GM12891 (cell line): ENCODE measurements at regions not wholly inside any gene's neighbourhood (a gene's known extent, or its start where the extent isn't known, plus 50 kb on each side); places are given as distances from the start of the nearest gene placed in this dataset.

Experiments
- DNase-seq: peaks from one replicate; pipeline ENCODE4 v3.0.0; 2011; ENCODE audit warnings: low spot score; ENCODE audit not compliant: insufficient read length
- FAIRE-seq: peaks from 2 replicates; lab custom pipeline; 2011; peaks lifted over from hg19 to GRCh38; lab: Jason Lieb, UNC
- PAX5 ChIP-seq: IDR thresholded peaks from 2 replicates; pipeline ENCODE4 v1.6.1; 2011; ENCODE audit warnings: low read length, moderate library complexity, mild to moderate bottlenecking; ENCODE audit not compliant: insufficient read depth, severe bottlenecking
- POLR2A ChIP-seq: IDR thresholded peaks from 2 replicates; pipeline ENCODE4 v1.6.1; 2011; ENCODE audit warnings: low read depth, low read length, control low read depth
- POLR2AphosphoS5 ChIP-seq: IDR thresholded peaks from 2 replicates; pipeline ENCODE4 v1.6.1; 2011; ENCODE audit warnings: low read depth, low read length, control low read depth
- POU2F2 ChIP-seq: IDR thresholded peaks from 2 replicates; pipeline ENCODE4 v1.6.1; 2011; ENCODE audit warnings: low read depth, mild to moderate bottlenecking, control low read depth, low read length, moderate library complexity
- SPI1 ChIP-seq: IDR thresholded peaks from 2 replicates; pipeline ENCODE4 v1.6.1; 2011; ENCODE audit warnings: low read depth, low read length, control low read depth
- TAF1 ChIP-seq: IDR thresholded peaks from 2 replicates; pipeline ENCODE4 v1.6.1; 2011; ENCODE audit warnings: low read depth, low read length, control low read depth

- TF ChIP-seq POLR2AphosphoS5 (no peak), SPI1 (no peak), POU2F2 (no peak), POLR2A (no peak), PAX5 (no peak), TAF1 (no peak)
Observed at GRCh38 chr13:39202746-39203145, 164.5 kb downstream of the NHLRC3 start.

DNA sequence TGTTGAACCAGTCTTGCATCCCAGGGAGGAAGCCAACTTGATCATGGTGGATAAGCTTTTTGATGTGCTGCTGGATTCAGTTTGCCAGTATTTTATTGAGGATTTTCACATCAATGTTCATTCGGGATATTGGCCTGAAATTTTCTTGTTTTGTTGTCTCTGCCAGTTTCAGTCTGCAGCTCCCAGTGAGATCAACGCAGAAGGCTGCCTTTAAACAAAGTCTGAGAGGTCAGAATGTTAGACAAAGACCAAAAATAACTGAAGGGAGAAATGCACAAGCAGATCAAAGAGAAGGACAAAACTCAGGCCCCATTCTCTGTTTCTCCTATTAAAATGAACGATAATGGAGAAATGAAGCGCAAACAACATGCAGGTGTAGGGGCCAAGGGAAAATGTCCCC lies 170.4 kb downstream of the NHLRC3 start:
- DNase-seq (no peak), FAIRE-seq (no peak)
- no peak for TF ChIP-seq POLR2AphosphoS5
- no peak for TF ChIP-seq TAF1
- no peak for TF ChIP-seq SPI1
- no peak for TF ChIP-seq POLR2A
- TF ChIP-seq PAX5 = no peak
- TF ChIP-seq POU2F2 = no peak

More at GRCh38 chr13:39202746-39203145, 164.5 kb downstream of the NHLRC3 start:
- DNase-seq (no peak), FAIRE-seq (no peak)

DNA sequence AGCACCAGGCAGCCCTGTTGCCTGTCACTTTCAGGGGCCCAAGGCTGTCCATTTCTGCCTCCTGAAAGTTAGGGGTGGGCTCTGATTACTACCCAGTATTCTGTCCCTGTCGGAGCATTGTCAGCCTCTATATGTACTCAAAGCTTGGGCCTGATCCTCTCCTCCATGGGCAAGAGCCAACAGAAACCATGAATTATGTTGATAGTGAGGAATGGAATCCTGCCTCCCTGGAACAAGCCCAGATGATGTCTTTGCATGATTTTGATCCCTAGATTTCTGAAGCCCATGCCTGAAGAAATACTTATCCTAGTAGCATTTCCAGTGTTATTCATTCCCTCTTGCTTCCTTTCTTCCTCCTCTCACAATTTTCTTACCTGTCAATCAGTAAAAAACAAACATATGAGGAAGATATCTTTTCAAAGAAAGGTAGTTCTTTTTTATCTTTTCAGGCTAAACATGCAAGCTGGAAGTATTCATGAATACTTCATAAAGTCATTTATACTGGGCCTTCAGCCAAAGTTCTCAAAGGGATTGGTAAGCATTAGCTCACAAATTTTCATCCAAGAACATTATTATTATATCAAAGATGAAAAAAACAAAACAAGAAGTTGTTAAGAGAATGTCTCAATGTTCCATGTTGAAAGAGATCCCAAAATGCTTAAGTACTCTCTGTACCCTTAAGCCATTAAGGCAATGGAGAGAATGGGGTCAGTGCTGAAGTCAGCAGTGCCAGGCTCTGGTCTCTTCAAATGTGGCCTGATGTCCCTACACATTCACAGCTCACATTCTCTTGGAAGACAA lies 171.7 kb downstream of the NHLRC3 start:
- FAIRE-seq (no peak), DNase-seq (no peak)
- TF ChIP-seq POU2F2 (no peak), PAX5 (no peak), POLR2A (no peak), SPI1 (no peak), POLR2AphosphoS5 (no peak), TAF1 (no peak)

DNA sequence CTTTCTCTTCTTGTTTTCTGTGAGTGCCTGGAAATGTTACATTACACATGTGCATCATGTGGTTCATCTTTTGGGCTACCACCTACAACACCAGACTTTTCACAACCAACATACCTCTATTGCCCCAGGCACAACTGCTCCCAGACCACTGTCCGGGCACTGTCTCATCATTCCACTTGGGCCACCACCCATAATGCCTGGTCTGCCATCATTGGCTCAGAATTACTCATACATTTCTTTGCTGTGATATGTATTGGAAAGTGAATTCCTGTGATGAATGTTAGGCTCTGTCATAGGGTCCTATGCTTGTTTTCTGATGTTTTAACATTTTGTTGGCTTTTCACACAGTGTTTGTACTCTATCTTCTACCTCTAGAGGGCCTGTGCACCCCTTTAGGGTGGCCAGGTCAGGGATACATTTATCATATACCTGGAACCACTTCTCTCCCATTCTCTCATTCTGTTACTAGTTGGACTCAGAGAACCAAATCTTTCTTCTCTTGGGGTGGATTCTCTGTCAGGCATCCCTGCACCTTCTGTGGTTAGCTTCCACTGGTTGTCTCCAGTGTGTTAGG lies 172.8 kb downstream of the NHLRC3 start:
- TF ChIP-seq TAF1 = no peak
- DNase-seq (no peak), FAIRE-seq (no peak)

DNA sequence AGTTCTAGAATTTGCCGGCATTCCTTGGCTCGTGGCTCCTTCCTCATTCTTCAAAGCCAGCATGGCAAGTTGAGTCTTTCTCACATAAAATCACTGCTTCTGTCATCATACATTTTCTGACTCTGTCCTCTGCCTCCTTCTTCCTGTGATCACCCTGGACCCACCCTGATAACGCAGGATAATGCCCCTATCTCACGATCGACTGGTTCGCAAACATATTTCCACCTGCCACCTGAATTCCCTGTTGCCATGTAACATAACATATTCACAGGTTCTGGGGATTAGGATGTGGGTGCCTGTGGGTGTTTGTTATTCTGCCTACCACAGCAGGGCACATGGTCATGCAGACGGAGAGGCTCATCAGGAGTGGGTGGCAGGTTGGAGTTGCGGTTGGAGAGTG lies 177.7 kb downstream of the NHLRC3 start:
- FAIRE-seq = no peak
- TF ChIP-seq POLR2A (no peak), SPI1 (no peak), PAX5 (no peak), TAF1 (no peak), POU2F2 (no peak), POLR2AphosphoS5 (no peak)
- DNase-seq = no peak

GRCh38 chr13:39217471-39217870 lies 179.2 kb downstream of the NHLRC3 start:
- FAIRE-seq (no peak), DNase-seq (no peak)
- TF ChIP-seq SPI1 = no peak
- TF ChIP-seq TAF1 = no peak
- no peak for TF ChIP-seq POLR2A
- no peak for TF ChIP-seq PAX5
- TF ChIP-seq POU2F2 = no peak
- TF ChIP-seq POLR2AphosphoS5 = no peak

DNA sequence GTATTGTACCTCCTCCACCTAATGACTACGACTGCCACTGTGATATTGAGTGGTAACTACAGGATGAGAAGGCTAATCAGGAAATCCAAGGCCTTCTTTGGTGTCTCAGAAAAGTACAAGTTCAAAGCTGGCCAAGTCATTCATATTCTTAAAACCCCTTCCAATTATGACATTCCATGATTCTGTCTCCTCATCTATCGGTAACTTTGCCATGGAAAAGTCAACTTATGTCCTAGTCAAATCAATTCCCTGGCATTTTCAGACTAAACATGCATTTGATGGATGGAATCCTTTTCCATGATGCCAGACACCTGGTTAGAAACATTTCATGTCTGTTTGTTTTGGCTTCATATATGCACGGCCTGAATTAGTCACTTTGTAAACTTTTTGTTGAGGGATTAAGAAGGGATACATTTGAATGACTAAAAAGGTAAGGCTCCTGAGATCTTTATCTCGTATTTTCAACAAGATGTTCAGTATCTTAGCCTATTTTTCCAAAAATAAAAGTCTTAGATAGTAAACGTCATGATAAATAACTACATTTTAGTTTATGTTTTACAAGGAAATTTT lies 186.5 kb downstream of the NHLRC3 start:
- no peak for TF ChIP-seq TAF1
- TF ChIP-seq PAX5 = no peak
- no peak for TF ChIP-seq POU2F2
- no peak for TF ChIP-seq POLR2A
- DNase-seq (no peak), FAIRE-seq (no peak)

DNA sequence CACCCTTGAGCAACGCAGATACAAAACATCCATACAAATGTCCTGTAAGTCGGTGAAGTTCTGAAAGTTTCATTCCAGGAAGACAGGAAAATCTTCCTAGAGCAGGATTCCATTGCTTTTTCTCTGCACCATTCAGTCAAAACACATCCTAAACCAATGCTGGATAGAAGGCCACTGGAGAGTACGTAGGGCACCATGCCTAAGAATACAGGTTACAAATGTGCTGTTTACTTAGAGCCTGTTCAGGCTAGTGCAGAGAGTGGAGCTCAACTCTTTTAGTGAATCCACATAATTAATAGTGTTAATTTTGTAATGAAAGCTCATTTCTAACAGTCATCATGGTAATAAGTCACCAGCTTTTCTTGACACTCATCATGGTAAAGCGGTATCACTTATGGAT lies 187.6 kb downstream of the NHLRC3 start:
- no peak for TF ChIP-seq POLR2A
- no peak for TF ChIP-seq POU2F2
- no peak for TF ChIP-seq PAX5
- TF ChIP-seq TAF1 = no peak
- TF ChIP-seq POLR2AphosphoS5 = no peak
- DNase-seq (no peak), FAIRE-seq (no peak)

DNA sequence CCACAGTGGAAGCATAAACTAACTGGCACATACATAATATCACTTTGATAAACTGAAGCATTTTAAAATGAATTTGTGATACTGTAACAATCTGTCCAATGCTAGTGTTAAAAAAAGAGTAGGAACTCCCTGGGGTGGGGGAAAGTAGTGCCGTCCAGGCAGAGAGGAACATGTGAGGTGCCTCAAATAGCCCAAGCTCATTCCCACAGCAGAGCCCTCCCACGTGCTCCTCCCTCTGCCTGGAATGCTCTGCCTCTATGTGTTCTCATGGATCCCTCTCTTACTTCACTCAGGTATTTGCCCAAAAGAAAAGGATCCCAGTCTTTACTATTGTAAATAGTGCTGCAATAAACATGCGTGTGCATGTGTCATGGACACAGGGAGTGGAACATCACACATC lies 188.1 kb downstream of the NHLRC3 start:
- TF ChIP-seq POLR2A = no peak
- no peak for TF ChIP-seq POLR2AphosphoS5
- no peak for FAIRE-seq
- DNase-seq = no peak

DNA sequence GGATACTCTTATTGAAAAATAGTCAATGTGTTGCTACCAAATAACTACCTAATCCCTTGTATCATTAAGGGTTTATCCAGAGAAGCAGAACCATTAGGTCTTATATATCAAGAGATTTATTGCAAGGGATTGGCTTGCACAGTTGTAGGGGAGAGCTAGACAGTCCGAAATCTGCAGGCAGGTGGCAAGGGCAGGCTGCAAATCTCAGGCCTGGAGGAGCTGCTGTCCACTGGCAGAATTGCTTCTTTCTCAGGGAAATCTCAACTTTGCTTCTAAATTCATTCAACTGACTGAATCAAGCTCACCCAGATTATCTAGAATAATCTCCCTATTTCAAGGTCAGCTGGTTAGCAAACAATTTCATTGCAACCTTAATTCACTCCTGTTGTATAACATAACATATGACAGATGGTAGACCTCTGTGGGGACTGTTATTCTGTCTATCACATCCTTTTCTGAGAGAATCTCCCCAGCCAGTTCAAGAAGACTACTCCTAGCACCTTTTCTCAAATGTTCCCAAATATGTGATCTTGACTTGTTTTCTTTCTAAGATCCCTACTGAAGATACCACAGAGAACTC lies 194.2 kb downstream of the NHLRC3 start:
- FAIRE-seq = no peak
- no peak for DNase-seq

More for the DNA sequence above, 194.2 kb downstream of the NHLRC3 start:
- TF ChIP-seq POLR2A (no peak), TAF1 (no peak), SPI1 (no peak), PAX5 (no peak)
